HL-60/S4 (cell line): ENCODE measurements at regions not wholly inside any gene's neighbourhood (a gene's known extent, or its start where the extent isn't known, plus 50 kb on each side); places are given as distances from the start of the nearest gene placed in this dataset.

ENCODE experiments used
- in situ Hi-C: fragments of 300-500 bp; cut with MboI; formaldehyde crosslinking; loops from 2 replicates; pipeline ENCODE4 v1.14.3; 2022; ENCODE audit warnings: low sequenced_read_pairs

- in situ Hi-C loops: no loop called here
Observed at GRCh38 chr3:159929171-159930141, 59.2 kb upstream of the IL12A start.

DNA sequence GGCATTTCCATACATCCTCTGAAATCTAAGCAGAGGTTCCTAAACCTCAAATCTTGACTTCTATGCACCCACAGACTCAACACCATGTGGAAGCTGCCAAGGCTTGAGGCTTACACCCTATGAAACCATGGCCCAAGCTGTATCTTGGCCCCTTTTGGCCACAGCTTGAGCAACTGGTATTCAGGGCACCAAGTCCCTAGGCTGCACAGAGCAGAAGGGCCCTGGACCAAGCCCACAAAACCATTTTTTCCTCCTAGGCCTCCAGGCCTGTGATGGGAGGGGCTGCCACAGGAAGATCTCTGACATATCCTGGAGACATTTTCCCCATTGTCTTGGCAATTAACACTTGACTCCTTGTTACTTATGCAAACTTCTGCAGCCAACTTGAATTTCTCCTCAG, 54.4 kb upstream of the IL12A start:
- in situ Hi-C loops: no loop called here

GRCh38 chr3:159936541-159936940, 52.1 kb upstream of the IL12A start:
- in situ Hi-C loops: no loop called here

DNA sequence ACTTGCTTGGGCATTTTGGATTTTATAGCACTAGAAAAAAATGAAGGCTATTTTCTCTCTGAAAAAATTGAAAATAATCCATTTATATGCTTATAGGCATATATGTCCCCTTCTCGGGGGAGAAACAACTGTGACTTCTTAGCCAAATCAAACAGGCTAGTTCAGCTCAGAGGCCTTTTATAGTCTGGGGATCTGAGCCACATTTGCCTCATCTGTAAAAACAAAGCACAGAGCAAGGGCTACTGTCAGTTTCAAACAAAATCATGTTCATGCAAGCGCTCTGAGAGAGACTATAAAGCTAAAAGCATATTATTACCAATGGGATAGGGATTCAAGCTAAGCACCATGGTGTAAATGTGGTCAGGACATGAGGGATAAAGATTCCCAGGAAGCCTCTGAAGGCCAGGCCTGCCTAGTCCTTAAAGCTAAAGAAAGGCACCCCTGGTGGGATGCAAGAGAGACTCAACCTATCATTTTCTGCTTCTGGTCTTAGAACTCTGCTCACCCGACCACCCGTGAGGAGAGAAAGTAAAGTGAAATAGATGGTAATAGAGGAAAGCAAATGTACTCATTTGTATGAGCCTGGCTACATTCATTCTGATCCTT, 51.0 kb upstream of the IL12A start:
- in situ Hi-C loops: no loop called here

DNA sequence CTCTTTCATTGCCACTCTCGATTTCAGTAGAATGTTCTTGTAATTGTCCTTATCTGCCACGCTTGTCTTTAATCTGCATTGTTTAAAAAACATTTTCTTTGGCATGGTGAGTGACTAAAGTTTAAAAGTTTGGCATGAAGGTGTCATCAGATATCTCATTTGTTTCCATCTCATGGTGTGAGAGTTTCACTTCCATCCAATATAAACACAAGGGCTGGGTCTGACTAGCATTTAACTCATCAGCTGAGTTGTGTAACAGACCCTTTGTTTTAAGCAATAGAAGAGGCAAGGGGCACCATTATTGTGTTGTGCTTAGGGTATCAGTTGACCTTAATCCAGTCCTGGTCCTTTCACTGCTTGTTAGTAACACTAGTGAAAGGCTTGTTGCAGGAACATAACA, 49.9 kb upstream of the IL12A start:
- in situ Hi-C loops: no loop called here
